T-helper 17 cell (primary cell): ENCODE measurements at regions not wholly inside any gene's neighbourhood (a gene's known extent, or its start where the extent isn't known, plus 50 kb on each side); places are given as distances from the start of the nearest gene placed in this dataset.

Experiments used
- ATAC-seq: fragments of 150-1000 bp; cut with Tn5 transposase; 2 replicates; pipeline ENCODE4 v1.10.0; 2021; ENCODE audit warnings: mild to moderate bottlenecking, moderate library complexity
- DNase-seq, 3 donors: peaks; one replicate each; pipeline versions ENCODE4 v3.0.0 to v3.0.0-alpha.2; 2020 to 2021
- H3K9me3 ChIP-seq: one replicate; pipeline ENCODE4 v1.7.0; 2013; ENCODE audit warnings: low read length, mild to moderate bottlenecking; ENCODE audit not compliant: control insufficient read depth, poor library complexity, severe bottlenecking
- H3K27ac Mint-ChIP-seq: one replicate; pipeline ENCODE4 v1.8.0; 2022; ENCODE audit warnings: mild to moderate bottlenecking, moderate library complexity, mixed read lengths
- H3K27me3 Mint-ChIP-seq: one replicate; pipeline ENCODE4 v1.8.0; 2022; ENCODE audit warnings: mixed read lengths
- H3K36me3 Mint-ChIP-seq: one replicate; pipeline ENCODE4 v1.8.0; 2022; ENCODE audit warnings: low read depth, mixed read lengths
- H3K4me1 Mint-ChIP-seq: one replicate; pipeline ENCODE4 v1.8.0; 2022; ENCODE audit warnings: mild to moderate bottlenecking, mixed read lengths
- H3K4me3 Mint-ChIP-seq: one replicate; pipeline ENCODE4 v1.8.0; 2022; ENCODE audit warnings: mild to moderate bottlenecking, moderate library complexity, mixed read lengths

- Mint-ChIP-seq H3K4me3 (no peak overlapping the region), H3K36me3 (no peaks in the 10 kb centered on the region), H3K27me3 (peaks cover 8% of the 10 kb centered on the region), H3K4me1 (no peaks in the 10 kb centered on the region), H3K27ac (no peak overlapping the region)
- no peaks in the 10 kb centered on the region for H3K9me3 ChIP-seq
- ATAC-seq (no peak), DNase-seq (no peak)
Measured at GRCh38 chr2:129103936-129104878, 785.5 kb upstream of the HS6ST1 start.

- no peaks in the 10 kb centered on the region for H3K9me3 ChIP-seq
- H3K4me3 Mint-ChIP-seq, result no peak overlapping the region
- no peaks in the 10 kb centered on the region for H3K36me3 Mint-ChIP-seq
- no peaks in the 10 kb centered on the region for H3K4me1 Mint-ChIP-seq
- H3K27ac Mint-ChIP-seq, result no peak overlapping the region
- H3K27me3 Mint-ChIP-seq, result no peaks in the 10 kb centered on the region
- no peak for DNase-seq
- no peak for ATAC-seq
Measured at GRCh38 chr2:129112181-129112580, 793.5 kb upstream of the HS6ST1 start.

- Mint-ChIP-seq H3K4me3 (no peak overlapping the region), H3K27me3 (no peaks in the 10 kb centered on the region), H3K4me1 (no peaks in the 10 kb centered on the region), H3K36me3 (no peaks in the 10 kb centered on the region), H3K27ac (no peak overlapping the region)
- DNase-seq (no peak), ATAC-seq (no peak)
- no peaks in the 10 kb centered on the region for H3K9me3 ChIP-seq
Measured at GRCh38 chr2:129113776-129114175, 795.1 kb upstream of the HS6ST1 start.

GRCh38 chr2:129117434-129117833, 798.8 kb upstream of the HS6ST1 start:
- Mint-ChIP-seq H3K27ac (no peak overlapping the region), H3K27me3 (no peaks in the 10 kb centered on the region), H3K36me3 (no peaks in the 10 kb centered on the region), H3K4me1 (no peaks in the 10 kb centered on the region), H3K4me3 (no peak overlapping the region)
- no peaks in the 10 kb centered on the region for H3K9me3 ChIP-seq
- DNase-seq (no peak), ATAC-seq (no peak)

- Mint-ChIP-seq H3K27me3 (no peaks in the 10 kb centered on the region), H3K27ac (no peak overlapping the region), H3K36me3 (no peaks in the 10 kb centered on the region), H3K4me3 (no peak overlapping the region), H3K4me1 (no peaks in the 10 kb centered on the region)
- no peak for DNase-seq
- ATAC-seq, result no peak
- no peaks in the 10 kb centered on the region for H3K9me3 ChIP-seq
Measured at GRCh38 chr2:129118296-129118695, 799.6 kb upstream of the HS6ST1 start.

- ATAC-seq (no peak), DNase-seq (no peak)
- H3K4me1 Mint-ChIP-seq, result no peaks in the 10 kb centered on the region
- H3K36me3 Mint-ChIP-seq, result no peaks in the 10 kb centered on the region
- H3K4me3 Mint-ChIP-seq, result no peak overlapping the region
- H3K27me3 Mint-ChIP-seq, result no peaks in the 10 kb centered on the region
- H3K27ac Mint-ChIP-seq, result no peak overlapping the region
- H3K9me3 ChIP-seq, result no peaks in the 10 kb centered on the region
Measured at GRCh38 chr2:129129087-129129486, 810.4 kb upstream of the HS6ST1 start.

GRCh38 chr2:129133692-129134641, 815.3 kb upstream of the HS6ST1 start:
- H3K36me3 Mint-ChIP-seq, result no peaks in the 10 kb centered on the region
- no peaks in the 10 kb centered on the region for H3K4me1 Mint-ChIP-seq
- no peak overlapping the region for H3K27ac Mint-ChIP-seq
- no peak for DNase-seq
- H3K4me3 Mint-ChIP-seq, result no peak overlapping the region
- H3K27me3 Mint-ChIP-seq, result no peaks in the 10 kb centered on the region
- no peaks in the 10 kb centered on the region for H3K9me3 ChIP-seq
- no peak for ATAC-seq

- Mint-ChIP-seq H3K27me3 (no peaks in the 10 kb centered on the region), H3K4me3 (no peak overlapping the region)
Measured at GRCh38 chr2:129135017-129135416, 816.3 kb upstream of the HS6ST1 start.

GRCh38 chr2:129139380-129139779, 820.7 kb upstream of the HS6ST1 start:
- DNase-seq (no peak), ATAC-seq (no peak)
- H3K4me3 Mint-ChIP-seq, result no peak overlapping the region
- H3K4me1 Mint-ChIP-seq, result no peaks in the 10 kb centered on the region
- no peaks in the 10 kb centered on the region for H3K36me3 Mint-ChIP-seq
- no peaks in the 10 kb centered on the region for H3K9me3 ChIP-seq
- H3K27me3 Mint-ChIP-seq, result no peaks in the 10 kb centered on the region
- no peak overlapping the region for H3K27ac Mint-ChIP-seq

More at GRCh38 chr2:129135017-129135416, 816.3 kb upstream of the HS6ST1 start:
- Mint-ChIP-seq H3K4me1 (no peaks in the 10 kb centered on the region), H3K36me3 (no peaks in the 10 kb centered on the region), H3K27ac (no peak overlapping the region)
- ATAC-seq, result no peak
- DNase-seq, result no peak
- H3K9me3 ChIP-seq, result no peaks in the 10 kb centered on the region

GRCh38 chr2:129142465-129142864, 823.8 kb upstream of the HS6ST1 start:
- ATAC-seq, result no peak
- Mint-ChIP-seq H3K27ac (no peak overlapping the region), H3K4me3 (no peak overlapping the region), H3K36me3 (no peaks in the 10 kb centered on the region), H3K4me1 (no peaks in the 10 kb centered on the region), H3K27me3 (no peaks in the 10 kb centered on the region)
- H3K9me3 ChIP-seq, result no peaks in the 10 kb centered on the region
- no peak for DNase-seq

- Mint-ChIP-seq H3K27me3 (no peaks in the 10 kb centered on the region), H3K4me3 (no peak overlapping the region), H3K4me1 (no peaks in the 10 kb centered on the region), H3K27ac (no peak overlapping the region), H3K36me3 (no peaks in the 10 kb centered on the region)
- H3K9me3 ChIP-seq, result no peaks in the 10 kb centered on the region
- ATAC-seq, result no peak
- no peak for DNase-seq
Measured at GRCh38 chr2:129144082-129144791, 825.6 kb upstream of the HS6ST1 start.

GRCh38 chr2:129152514-129152913, 827.0 kb upstream of the RAB6C start:
- no peaks in the 10 kb centered on the region for H3K9me3 ChIP-seq
- H3K4me3 Mint-ChIP-seq, result no peak overlapping the region
- peaks cover 7% of the 10 kb centered on the region for H3K27me3 Mint-ChIP-seq
- no peak overlapping the region for H3K27ac Mint-ChIP-seq
- ATAC-seq (no peak), DNase-seq (no peak)
- no peaks in the 10 kb centered on the region for H3K4me1 Mint-ChIP-seq
- no peaks in the 10 kb centered on the region for H3K36me3 Mint-ChIP-seq

GRCh38 chr2:129160879-129161278, 818.6 kb upstream of the RAB6C start:
- Mint-ChIP-seq H3K4me3 (no peak overlapping the region), H3K27ac (no peak overlapping the region), H3K4me1 (no peaks in the 10 kb centered on the region), H3K36me3 (peaks cover 2% of the 10 kb centered on the region), H3K27me3 (peaks cover 13% of the 10 kb centered on the region)
- no peaks in the 10 kb centered on the region for H3K9me3 ChIP-seq
- ATAC-seq, result no peak
- no peak for DNase-seq
